Heart left ventricle (tissue), 16 donors: ENCODE measurements at regions not wholly inside any gene's neighbourhood (a gene's known extent, or its start where the extent isn't known, plus 50 kb on each side); places are given as distances from the start of the nearest gene placed in this dataset.

Experiments used
- ATAC-seq, 4 donors: fragments of 200-7000 bp; cut with Tn5 transposase; one replicate each; pipeline ENCODE4 v1.9.1; 2020 to 2022; ENCODE audit warnings: moderate library complexity in 4 of 4, mild to moderate bottlenecking in 3 of 4, moderate number of reproducible peaks in 1 of 4
- DNase-seq, 5 donors: peaks; one replicate each; pipeline ENCODE4 v3.0.0-alpha.2; 2020
- H3K27ac ChIP-seq, 12 donors: fragments of 200-600 bp; sonication (generic) in 4 of 12; one replicate each; pipeline versions ENCODE4 v1.5.0 to v1.8.0; 2016 to 2022; ENCODE audit warnings: mild to moderate bottlenecking in 2 of 12
- H3K27me3 ChIP-seq, 9 donors: fragments of 200-600 bp; sonication (generic) in 2 of 9; one replicate each; pipeline versions ENCODE4 v1.5.1 to v1.8.0; 2016 to 2022; ENCODE audit warnings: mild to moderate bottlenecking in 3 of 9
- H3K36me3 ChIP-seq, 9 donors: fragments of 200-600 bp; sonication (generic) in 2 of 9; one replicate each; pipeline versions ENCODE4 v1.5.0 to v1.8.0; 2018 to 2022; ENCODE audit warnings: mild to moderate bottlenecking in 2 of 9
- H3K4me1 ChIP-seq, 12 donors: fragments of 200-600 bp; sonication (generic) in 4 of 12; one replicate each; pipeline versions ENCODE4 v1.5.0 to v1.8.0; 2016 to 2022; ENCODE audit warnings: mild to moderate bottlenecking in 3 of 12
- H3K4me3 ChIP-seq, 12 donors: fragments of 200-600 bp; sonication (generic) in 4 of 12; one replicate each; pipeline versions ENCODE4 v1.5.0 to v1.8.0; 2017 to 2022; ENCODE audit warnings: mild to moderate bottlenecking in 9 of 12, moderate library complexity in 4 of 12
- H3K9me3 ChIP-seq, 12 donors: fragments of 200-600 bp; sonication (generic) in 4 of 12; one replicate each; pipeline versions ENCODE4 v1.5.0 to v1.8.0; 2016 to 2022; ENCODE audit warnings: mild to moderate bottlenecking in 1 of 12
- POLR2A ChIP-seq, 2 donors: fragments of 450-650 bp; IDR thresholded peaks; one replicate each; pipeline ENCODE4 v1.6.1; 2017; ENCODE audit warnings: antibody characterized with exemption in 2 of 2, mild to moderate bottlenecking in 2 of 2, moderate library complexity in 2 of 2
- WGBS, 4 donors: extraction: QIAGEN DNeasy Blood & Tissue Kit in 2 of 4; methylation state at CpG; one replicate each; pipeline versions ENCODE4 v1.1.5 to v1.1.7; 2013 to 2018; 5-methylcytosine and 5-hydroxymethylcytosine counted together
- intact Hi-C, 10 donors: fragments of 100-400 bp; cut with DNase I; formaldehyde crosslinking; loops; one replicate each; pipeline versions ENCODE4 v1.11.1 to v1.14.2; 2022
- TF ChIP-seq, protein P1 (sequence below), 12 donors: fragments of 200-600 bp; sonication (generic) in 4 of 12; IDR thresholded peaks; one replicate each; pipeline versions ENCODE4 v1.5.0 to v1.8.0; 2018 to 2022; ENCODE audit warnings: antibody characterized with exemption in 12 of 12, mild to moderate bottlenecking in 5 of 12
- donor health status: ischemic (EF 13 %, LVEDD 7.1; RV severe dilation, severe dysfunction).
- donor health status: healthy with polysubstance abuse.
- donor health status: DM: no; HTN: yes; CAD: no.
- donor health status: DM: no; HTN: no; CAD: no.
- donor health status: ischemic (EF 25% LVEDD 6.9; RV normal size, moderate dysfunction).
- donor health status: ischemic (EF 25% LVEDD 5.7; RV mildly dilated, moderate dysfunction).
- donor health status: healthy.
- donor health status: DM: yes; HTN: yes; CAD: no.
- donor health status: ischemic (EF 35%, LVEDD 5.7; RV mildly dilated, moderate dysfunction).
- donor health status: nonischemic (EF 11% LVEDD 7.7; RV severe dilation, severe dysfunction).
- donor health status: DM: yes; HTN: yes; CAD: no.
- donor health status: PGD.
- donor health status: ischemic (EF 29% LVEDD 5.4; RV normal size, mild dysfunction).
- donor health status: nonischemic (EF 23%, LVEDD 6.1; RV moderate dilation, normal function).

GRCh38 chr16:66156538-66156937, 210.0 kb upstream of the CDH5 start:
- ATAC-seq (no peak), DNase-seq (no peak)
- Histone ChIP-seq H3K4me1 (peaks cover 0 to 11% (median 0%) of the 10 kb centered on the region in 12 donors), H3K9me3 (no peaks in the 10 kb centered on the region), H3K4me3 (no peak overlapping the region), H3K27me3 (no peaks in the 10 kb centered on the region), H3K27ac (no peak overlapping the region), H3K36me3 (no peaks in the 10 kb centered on the region)
- no peak for TF ChIP-seq POLR2A (IDR thresholded peaks at IDR 0.05)
- TF ChIP-seq, protein P1, sequence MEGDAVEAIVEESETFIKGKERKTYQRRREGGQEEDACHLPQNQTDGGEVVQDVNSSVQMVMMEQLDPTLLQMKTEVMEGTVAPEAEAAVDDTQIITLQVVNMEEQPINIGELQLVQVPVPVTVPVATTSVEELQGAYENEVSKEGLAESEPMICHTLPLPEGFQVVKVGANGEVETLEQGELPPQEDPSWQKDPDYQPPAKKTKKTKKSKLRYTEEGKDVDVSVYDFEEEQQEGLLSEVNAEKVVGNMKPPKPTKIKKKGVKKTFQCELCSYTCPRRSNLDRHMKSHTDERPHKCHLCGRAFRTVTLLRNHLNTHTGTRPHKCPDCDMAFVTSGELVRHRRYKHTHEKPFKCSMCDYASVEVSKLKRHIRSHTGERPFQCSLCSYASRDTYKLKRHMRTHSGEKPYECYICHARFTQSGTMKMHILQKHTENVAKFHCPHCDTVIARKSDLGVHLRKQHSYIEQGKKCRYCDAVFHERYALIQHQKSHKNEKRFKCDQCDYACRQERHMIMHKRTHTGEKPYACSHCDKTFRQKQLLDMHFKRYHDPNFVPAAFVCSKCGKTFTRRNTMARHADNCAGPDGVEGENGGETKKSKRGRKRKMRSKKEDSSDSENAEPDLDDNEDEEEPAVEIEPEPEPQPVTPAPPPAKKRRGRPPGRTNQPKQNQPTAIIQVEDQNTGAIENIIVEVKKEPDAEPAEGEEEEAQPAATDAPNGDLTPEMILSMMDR (IDR thresholded peaks at IDR 0.05), result no peak
- intact Hi-C loops, result no loop called here
- WGBS, 4 donors, result 93 to 98% (median 95%) methylated on average over 4 of the region's 4 CpGs

GRCh38 chr16:66155933-66156332, 210.6 kb upstream of the CDH5 start:
- DNase-seq (no peak), ATAC-seq (no peak)
- Histone ChIP-seq H3K4me3 (no peak overlapping the region), H3K9me3 (no peaks in the 10 kb centered on the region), H3K4me1 (peaks cover 0 to 17% (median 4%) of the 10 kb centered on the region in 12 donors), H3K27me3 (no peaks in the 10 kb centered on the region), H3K36me3 (no peaks in the 10 kb centered on the region), H3K27ac (no peak overlapping the region)
- WGBS, 4 donors, result 86 to 90% (median 89%) methylated on average over 4 of the region's 4 CpGs
- no peak for TF ChIP-seq POLR2A (IDR thresholded peaks at IDR 0.05)
- TF ChIP-seq, protein P1 (IDR thresholded peaks at IDR 0.05), result no peak
- intact Hi-C loops, result no loop called here

- TF ChIP-seq, protein P1 (IDR thresholded peaks at IDR 0.05), result no peak
- TF ChIP-seq POLR2A (IDR thresholded peaks at IDR 0.05), result no peak
- 47 to 72% (median 66%) methylated on average over 8 of the region's 8 CpGs for WGBS, 4 donors
- H3K36me3 ChIP-seq, result no peaks in the 10 kb centered on the region
- H3K4me3 ChIP-seq, result no peak overlapping the region
- ATAC-seq, result peak in 1 of 4 donors; percentile 24
- H3K4me1 ChIP-seq, result peaks cover 0 to 22% (median 5%) of the 10 kb centered on the region in 12 donors
- no peaks in the 10 kb centered on the region for H3K27me3 ChIP-seq
- intact Hi-C loops, result no loop called here
- no peak for DNase-seq
- no peaks in the 10 kb centered on the region for H3K9me3 ChIP-seq
- H3K27ac ChIP-seq, result no peak overlapping the region
These were observed 211.7 kb upstream of the CDH5 start for GRCh38 chr16:66154801-66155200.

- 95 to 100% (median 96%) methylated on average over 3 of the region's 3 CpGs for WGBS, 4 donors
- no peaks in the 10 kb centered on the region for H3K27me3 ChIP-seq
These were observed 213.6 kb upstream of the CDH5 start for GRCh38 chr16:66152823-66153393.

More at GRCh38 chr16:66152823-66153393, 213.6 kb upstream of the CDH5 start:
- H3K27ac ChIP-seq, result no peak overlapping the region
- peaks cover 0 to 22% (median 5%) of the 10 kb centered on the region in 12 donors for H3K4me1 ChIP-seq
- no peaks in the 10 kb centered on the region for H3K9me3 ChIP-seq
- H3K36me3 ChIP-seq, result no peaks in the 10 kb centered on the region
- TF ChIP-seq POLR2A (IDR thresholded peaks at IDR 0.05), result no peak
- TF ChIP-seq, protein P1 (IDR thresholded peaks at IDR 0.05), result no peak
- intact Hi-C loops, result no loop called here
- ATAC-seq (no peak), DNase-seq (no peak)
- no peak overlapping the region for H3K4me3 ChIP-seq
